ENCODE measurements at regions not wholly inside any gene's neighbourhood (a gene's known extent, or its start where the extent isn't known, plus 50 kb on each side); places are given as distances from the start of the nearest gene placed in this dataset.

DNA sequence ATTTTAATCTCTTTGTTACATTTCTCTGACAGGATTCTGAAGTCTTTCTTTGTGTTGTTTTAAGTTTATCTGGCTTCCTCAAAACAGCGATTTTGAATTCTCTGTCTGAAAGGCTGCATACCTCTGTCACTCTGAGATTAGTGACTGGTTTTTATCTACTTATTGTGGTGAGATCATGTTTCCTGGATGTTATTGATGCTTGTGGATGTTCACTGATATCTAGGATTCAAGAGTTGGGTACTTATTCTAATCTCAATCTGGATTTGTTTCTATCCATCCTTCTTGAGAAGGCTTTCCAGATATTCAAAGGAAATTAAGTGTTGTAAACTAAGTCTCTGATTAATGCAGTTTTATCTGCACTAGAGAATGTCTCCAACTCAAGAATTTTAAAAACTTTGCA is 1076.1 kb upstream of the ADGRB3 start:
- intact Hi-C loops (cut with DNase I): no loop called here

DNA sequence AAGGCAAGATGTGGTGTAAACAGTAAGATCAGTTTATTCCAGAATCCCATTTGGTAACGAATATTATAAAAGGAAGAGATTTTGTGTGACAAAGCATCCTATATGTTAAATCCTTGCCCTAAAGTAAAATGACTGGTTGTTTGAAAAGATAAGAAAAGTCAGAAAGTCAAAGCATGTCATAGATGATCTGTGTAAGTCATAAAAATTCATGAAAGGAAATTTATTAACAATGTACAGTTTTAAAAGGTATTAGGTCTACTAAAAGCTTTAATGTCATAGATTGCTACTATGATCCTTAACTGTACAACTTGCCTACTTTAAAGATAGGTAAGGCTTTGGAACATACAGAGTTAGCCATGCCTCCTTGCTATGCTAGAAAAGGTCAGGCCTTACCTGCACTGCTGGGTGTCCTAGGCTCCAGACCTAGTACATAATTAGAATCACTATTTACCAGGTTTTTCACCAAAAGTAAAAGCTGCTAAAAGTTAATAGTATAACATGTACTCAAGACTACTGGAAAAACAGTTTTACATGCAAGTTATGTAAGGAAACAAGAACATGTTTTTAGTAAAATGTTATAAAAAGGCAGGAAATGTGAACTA is 1090.1 kb upstream of the ADGRB3 start:
- Histone ChIP-seq H3K9me3 (no peaks in the 10 kb centered on the region), H3K27me3 (no peaks in the 10 kb centered on the region), H3K36me3 (no peaks in the 10 kb centered on the region), H3K27ac (no peak overlapping the region), H3K4me1 (no peaks in the 10 kb centered on the region), H3K4me3 (no peak overlapping the region)
- no peak for TF ChIP-seq CTCF (IDR thresholded peaks at IDR 0.05)
- no peak for TF ChIP-seq POLR2AphosphoS5 (IDR thresholded peaks at IDR 0.05; ENCODE audit: insufficient read depth in 1 of 2, low read depth in 1 of 2)
- TF ChIP-seq POLR2A (IDR thresholded peaks at IDR 0.05): no peak
- no peak for DNase-seq (ENCODE audit: extremely low spot score in 2 of 2)
- intact Hi-C loops (cut with DNase I): no loop called here

More for the DNA sequence above, 1076.1 kb upstream of the ADGRB3 start:
- Histone ChIP-seq H3K4me1 (no peaks in the 10 kb centered on the region), H3K36me3 (no peaks in the 10 kb centered on the region), H3K9me3 (no peaks in the 10 kb centered on the region), H3K4me3 (no peak overlapping the region), H3K27me3 (no peaks in the 10 kb centered on the region), H3K27ac (no peak overlapping the region)
- no peak for DNase-seq (ENCODE audit: extremely low spot score in 2 of 2)
- no peak for TF ChIP-seq CTCF (IDR thresholded peaks at IDR 0.05)

GRCh38 chr6:67541586-67541985 is 1093.5 kb upstream of the ADGRB3 start:
- no peak for DNase-seq (ENCODE audit: extremely low spot score in 2 of 2)
- Histone ChIP-seq H3K27me3 (no peaks in the 10 kb centered on the region), H3K9me3 (no peaks in the 10 kb centered on the region), H3K4me1 (no peaks in the 10 kb centered on the region), H3K36me3 (no peaks in the 10 kb centered on the region), H3K27ac (no peak overlapping the region), H3K4me3 (no peak overlapping the region)
- intact Hi-C loops (cut with DNase I): no loop called here
- TF ChIP-seq POLR2AphosphoS5 (IDR thresholded peaks at IDR 0.05; ENCODE audit: insufficient read depth in 1 of 2, low read depth in 1 of 2) (no peak), POLR2A (IDR thresholded peaks at IDR 0.05) (no peak), CTCF (IDR thresholded peaks at IDR 0.05) (no peak)

DNA sequence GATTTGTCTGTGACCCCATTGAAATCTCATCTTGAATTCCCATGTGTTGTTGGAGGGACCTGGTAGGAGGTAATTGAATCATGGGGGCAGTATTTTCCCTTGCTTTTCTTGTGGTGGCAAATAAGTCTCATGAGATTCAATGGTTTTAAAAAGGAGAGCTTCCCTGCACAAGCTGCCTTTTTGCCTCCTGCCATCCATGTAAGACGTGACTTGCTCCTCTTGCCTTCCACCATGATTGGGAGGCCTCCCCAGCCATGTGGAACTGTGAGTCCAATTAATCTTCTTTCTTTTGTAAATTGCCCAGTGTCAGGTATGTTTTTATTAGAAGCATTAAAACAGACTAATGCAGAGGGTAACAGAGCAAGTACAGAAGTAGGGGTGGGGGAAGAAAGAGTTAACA is 1097.0 kb upstream of the ADGRB3 start:
- Histone ChIP-seq H3K27ac (no peak overlapping the region), H3K36me3 (no peaks in the 10 kb centered on the region), H3K27me3 (no peaks in the 10 kb centered on the region), H3K4me1 (no peaks in the 10 kb centered on the region), H3K9me3 (no peaks in the 10 kb centered on the region), H3K4me3 (no peak overlapping the region)
- no peak for TF ChIP-seq POLR2A (IDR thresholded peaks at IDR 0.05)
- TF ChIP-seq CTCF (IDR thresholded peaks at IDR 0.05): no peak
- TF ChIP-seq POLR2AphosphoS5 (IDR thresholded peaks at IDR 0.05; ENCODE audit: insufficient read depth in 1 of 2, low read depth in 1 of 2): no peak
- no peak for DNase-seq (ENCODE audit: extremely low spot score in 2 of 2)
- intact Hi-C loops (cut with DNase I): no loop called here

DNA sequence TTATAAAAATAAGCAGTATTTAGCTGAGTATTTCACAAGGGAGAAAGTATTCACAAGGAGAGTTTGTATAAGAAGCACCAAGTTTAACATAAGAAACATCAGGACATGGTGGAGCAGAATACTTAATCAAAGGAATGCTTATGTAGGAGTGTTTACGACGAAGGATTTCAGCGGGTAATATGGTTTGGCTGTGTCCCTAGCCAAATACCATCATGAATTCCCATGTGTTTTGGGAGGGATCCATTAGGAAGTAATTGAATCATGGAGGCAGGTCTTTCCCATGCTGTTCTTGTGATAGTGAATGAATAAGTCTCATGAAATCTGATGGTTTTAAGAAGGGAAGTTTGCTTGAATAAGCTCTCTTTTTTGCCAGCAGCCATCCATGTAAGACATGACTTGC is 1099.1 kb upstream of the ADGRB3 start:
- H3K36me3 ChIP-seq: no peaks in the 10 kb centered on the region
- no peaks in the 10 kb centered on the region for H3K4me1 ChIP-seq
- TF ChIP-seq POLR2A (IDR thresholded peaks at IDR 0.05) (no peak), CTCF (IDR thresholded peaks at IDR 0.05) (no peak), POLR2AphosphoS5 (IDR thresholded peaks at IDR 0.05; ENCODE audit: insufficient read depth in 1 of 2, low read depth in 1 of 2) (no peak)
- H3K27me3 ChIP-seq: no peaks in the 10 kb centered on the region
- intact Hi-C loops (cut with DNase I): no loop called here
- no peaks in the 10 kb centered on the region for H3K9me3 ChIP-seq
- H3K4me3 ChIP-seq: no peak overlapping the region
- no peak overlapping the region for H3K27ac ChIP-seq
- DNase-seq (ENCODE audit: extremely low spot score in 2 of 2): no peak

Data from vagina (tissue), 2 donors.